GM12878 (cell line): ENCODE measurements at regions not wholly inside any gene's neighbourhood (a gene's known extent, or its start where the extent isn't known, plus 50 kb on each side); places are given as distances from the start of the nearest gene placed in this dataset.
A peak's percentile ranks its signal among the peaks of the same experiment; 100 is the strongest.
"Not testable (repeated sequence)": the region's sequence is repeated elsewhere in the genome, so short reads cannot be mapped to it uniquely, and the experiment has no call there.

Experiments
- ATAC-seq: fragments of 200-7000 bp; cut with Tn5 transposase; 3 replicates; pipeline ENCODE4 v1.9.1; 2020; ENCODE audit warnings: mild to moderate bottlenecking, moderate library complexity
- BruUV-seq: library from RNA; stranded (reverse); fragments of 400-500 nt; replicated peaks from 2 replicates; lab custom pipeline; 2021; lab: Mats Ljungman, UMichigan
- CTCF ChIA-PET: fragments of 300-600 bp; sonication (Branson Sonifier 250); formaldehyde crosslinking; extraction: SDS; loops from one replicate; lab custom pipeline; 2021; ENCODE audit warnings: inconsistent platforms; lab: Yijun Ruan, JAX
- POLR2A ChIA-PET: fragments of 350-600 bp; formaldehyde crosslinking; extraction: SDS; loops from one replicate; lab custom pipeline; 2021; ENCODE audit warnings: inconsistent platforms; lab: Charles Lee
- RAD21 ChIA-PET: fragments of 300-600 bp; sonication (Branson Sonifier 250); formaldehyde crosslinking; loops from one replicate; lab custom pipeline; 2023; ENCODE audit warnings: antibody characterized with exemption; ENCODE audit not compliant: unreplicated experiment; lab: Charles Lee
- SMC1A ChIA-PET: fragments of 300-600 bp; sonication (Branson Sonifier 250); formaldehyde crosslinking; loops from one replicate; lab custom pipeline; 2023; ENCODE audit not compliant: unreplicated experiment, uncharacterized antibody; lab: Charles Lee
- DNase-seq: peaks from one replicate; pipeline ENCODE4 v3.0.0-alpha.2; 2011; ENCODE audit warnings: low read depth, low spot score
- FAIRE-seq: peaks from 3 replicates; lab custom pipeline; 2011; peaks lifted over from hg19 to GRCh38; lab: Jason Lieb, UNC
- H2AFZ ChIP-seq: 2 replicates; pipeline ENCODE4 v1.6.0; 2011; ENCODE audit warnings: low read depth, low read length, control low read depth; ENCODE audit not compliant: control insufficient read depth
- H3K27ac ChIP-seq: 2 replicates; pipeline ENCODE4 v1.5.1; 2011; ENCODE audit warnings: control low read depth; ENCODE audit not compliant: control insufficient read depth, insufficient read depth
- H3K27me3 ChIP-seq, 2 experiments: replicated peaks in 1 of 2; 2 replicates each; pipeline versions ENCODE4 v1.6.0 to v1.6.1; 2011; ENCODE audit warnings: low read length in 1 of 2; ENCODE audit not compliant: control insufficient read depth in 2 of 2, insufficient read depth in 2 of 2
- H3K36me3 ChIP-seq, 2 experiments: 2 replicates each; pipeline ENCODE4 v1.5.1; 2011; ENCODE audit warnings: low read length in 1 of 2; ENCODE audit not compliant: control insufficient read depth in 2 of 2, insufficient read depth in 2 of 2
- H3K4me1 ChIP-seq: 2 replicates; pipeline ENCODE4 v1.6.1; 2011; ENCODE audit warnings: mild to moderate bottlenecking, low read length, moderate library complexity, mixed read lengths; ENCODE audit not compliant: control insufficient read depth, insufficient read depth
- H3K4me2 ChIP-seq: 2 replicates; pipeline ENCODE4 v1.6.0; 2011; ENCODE audit warnings: control low read depth; ENCODE audit not compliant: control insufficient read depth, insufficient read depth
- H3K4me3 ChIP-seq: fragments of 200-600 bp; sonication (generic); 2 replicates; pipeline ENCODE4 v1.5.1; 2016
- H3K79me2 ChIP-seq: 2 replicates; pipeline ENCODE4 v1.6.0; 2011; ENCODE audit warnings: low read length; ENCODE audit not compliant: control insufficient read depth, insufficient read depth
- H3K9ac ChIP-seq: 2 replicates; pipeline ENCODE4 v1.8.0; 2011; ENCODE audit warnings: low read length, control low read depth, mixed read lengths; ENCODE audit not compliant: control insufficient read depth, insufficient read depth
- H3K9me3 ChIP-seq: replicated peaks from 3 replicates; pipeline ENCODE4 v1.5.1; 2011; ENCODE audit warnings: mild to moderate bottlenecking, low read length; ENCODE audit not compliant: control insufficient read depth, insufficient read depth
- H4K20me1 ChIP-seq: 2 replicates; pipeline ENCODE4 v1.6.0; 2011; ENCODE audit not compliant: control insufficient read depth, insufficient read depth
- ATF7 ChIP-seq: fragments of 450-650 bp; IDR thresholded peaks from 2 replicates; pipeline ENCODE4 v1.6.1; 2016; ENCODE audit warnings: low read depth, mild to moderate bottlenecking
- BACH1 ChIP-seq: fragments of 450-650 bp; IDR thresholded peaks from 2 replicates; pipeline ENCODE4 v1.6.1; 2017; ENCODE audit warnings: mild to moderate bottlenecking, borderline replicate concordance
- CHD4 ChIP-seq: fragments of 200-600 bp; sonication (generic); IDR thresholded peaks from 2 replicates; pipeline ENCODE4 v1.6.1; 2016; ENCODE audit warnings: mild to moderate bottlenecking
- HDAC2 ChIP-seq: fragments of 200-600 bp; sonication (generic); IDR thresholded peaks from 2 replicates; pipeline ENCODE4 v1.6.1; 2017
- IRF4 ChIP-seq: IDR thresholded peaks from 2 replicates; pipeline ENCODE4 v1.6.1; 2011; ENCODE audit warnings: low read depth, low read length
- KLF5 ChIP-seq: fragments of 450-650 bp; IDR thresholded peaks from 2 replicates; pipeline ENCODE4 v1.6.1; 2014; ENCODE audit warnings: mild to moderate bottlenecking; ENCODE audit not compliant: partially characterized antibody
- LARP7 ChIP-seq: fragments of 450-650 bp; IDR thresholded peaks from 2 replicates; pipeline ENCODE4 v1.6.1; 2017; ENCODE audit warnings: mild to moderate bottlenecking
- NFXL1 ChIP-seq: fragments of 450-650 bp; IDR thresholded peaks from 2 replicates; pipeline ENCODE4 v1.6.1; 2017; ENCODE audit warnings: antibody characterized with exemption, mild to moderate bottlenecking, borderline replicate concordance
- NR2F1 ChIP-seq: fragments of 450-650 bp; conservative IDR thresholded peaks from 2 replicates; pipeline ENCODE4 v1.6.1; 2017; ENCODE audit warnings: mild to moderate bottlenecking
- PAX5 ChIP-seq: IDR thresholded peaks from 2 replicates; pipeline ENCODE4 v1.6.1; 2011; ENCODE audit warnings: low read depth, low read length, borderline replicate concordance
- RAD51 ChIP-seq: fragments of 450-650 bp; IDR thresholded peaks from 2 replicates; pipeline ENCODE4 v1.6.1; 2016; ENCODE audit warnings: moderate library complexity, mild to moderate bottlenecking, inconsistent platforms
- SMAD1 ChIP-seq: fragments of 450-650 bp; IDR thresholded peaks from 2 replicates; pipeline ENCODE4 v1.6.1; 2018; ENCODE audit warnings: mild to moderate bottlenecking, low read depth; ENCODE audit not compliant: partially characterized antibody
- SPI1 ChIP-seq: IDR thresholded peaks from 2 replicates; pipeline ENCODE4 v1.6.1; 2011; ENCODE audit warnings: low read depth, mild to moderate bottlenecking, low read length, moderate library complexity, borderline replicate concordance; ENCODE audit not compliant: insufficient read depth
- SUZ12 ChIP-seq: fragments of 200-600 bp; sonication (generic); IDR thresholded peaks from one replicate; pipeline ENCODE4 v1.6.1; 2018; ENCODE audit warnings: antibody characterized with exemption, mild to moderate bottlenecking; ENCODE audit not compliant: unreplicated experiment
- ZNF274 ChIP-seq: IDR thresholded peaks from one replicate; pipeline ENCODE4 v1.8.0; 2011; ENCODE audit not compliant: insufficient read length, insufficient read depth
- ZNF622 ChIP-seq: fragments of 450-650 bp; IDR thresholded peaks from 2 replicates; pipeline ENCODE4 v1.6.1; 2017; ENCODE audit warnings: mild to moderate bottlenecking, inconsistent platforms
- WGBS: methylation state at CpG from one replicate; pipeline ENCODE4 v1.1.6; 2016; ENCODE audit warnings: low lambda C conversion rate; ENCODE audit not compliant: insufficient replicate concordance, insufficient coverage; ENCODE audit errors: missing lambda C conversion rate; 5-methylcytosine and 5-hydroxymethylcytosine counted together
- in situ Hi-C: fragments of 300-500 bp; cut with MboI; formaldehyde crosslinking; loops from 9 replicates; pipeline ENCODE4 v1.14.3; 2018; ENCODE audit warnings: mixed read lengths
- intact Hi-C: fragments of 100-400 bp; cut with micrococcal nuclease; formaldehyde crosslinking; loops from one replicate; pipeline ENCODE4 v1.14.2; 2022; ENCODE audit not compliant: unreplicated experiment

DNA sequence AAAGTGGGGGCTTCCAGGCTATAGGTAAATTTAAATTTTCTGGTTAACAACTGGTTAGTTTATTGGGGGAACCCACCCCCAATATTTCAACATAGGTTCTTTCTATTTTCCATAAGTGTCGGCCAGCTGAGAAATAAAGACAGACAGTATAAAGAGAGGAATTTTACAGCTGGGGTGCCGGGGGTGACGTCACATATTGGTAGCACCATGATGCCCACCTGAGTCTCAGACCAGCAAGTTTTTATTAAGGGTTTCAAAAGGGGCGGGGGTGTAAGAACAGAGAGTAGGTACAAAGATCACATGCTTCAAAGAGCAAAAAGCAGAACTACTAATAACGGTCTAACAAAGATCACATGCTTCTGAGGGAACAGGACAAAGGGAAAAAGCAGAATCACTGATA is 192.7 kb upstream of the PIEZO2 start:
- DNase-seq, RAD21 ChIA-PET, H3K79me2 ChIP-seq, ATAC-seq, POLR2A ChIA-PET, H3K27ac ChIP-seq, SMC1A ChIA-PET, BruUV-seq, FAIRE-seq, H3K9ac ChIP-seq, H3K4me1 ChIP-seq, H3K27me3 ChIP-seq, H4K20me1 ChIP-seq, intact Hi-C loops, H3K9me3 ChIP-seq, H3K4me3 ChIP-seq, H3K36me3 ChIP-seq, H2AFZ ChIP-seq, CTCF ChIA-PET, H3K4me2 ChIP-seq: not testable (repeated sequence)
- in situ Hi-C loops = loop anchor here (5.0 kb wide), 1 partner anchor 50 kb away; no protein-coding TSS in a partner anchor
- 22% methylated on average over 5 of the region's 5 CpGs for WGBS
- TF ChIP-seq RAD51 (peak; percentile 21; the same call in 1 of the 2 replicates), ATF7 (peak; percentile 40; the same call in 1 of the 2 replicates)

DNA sequence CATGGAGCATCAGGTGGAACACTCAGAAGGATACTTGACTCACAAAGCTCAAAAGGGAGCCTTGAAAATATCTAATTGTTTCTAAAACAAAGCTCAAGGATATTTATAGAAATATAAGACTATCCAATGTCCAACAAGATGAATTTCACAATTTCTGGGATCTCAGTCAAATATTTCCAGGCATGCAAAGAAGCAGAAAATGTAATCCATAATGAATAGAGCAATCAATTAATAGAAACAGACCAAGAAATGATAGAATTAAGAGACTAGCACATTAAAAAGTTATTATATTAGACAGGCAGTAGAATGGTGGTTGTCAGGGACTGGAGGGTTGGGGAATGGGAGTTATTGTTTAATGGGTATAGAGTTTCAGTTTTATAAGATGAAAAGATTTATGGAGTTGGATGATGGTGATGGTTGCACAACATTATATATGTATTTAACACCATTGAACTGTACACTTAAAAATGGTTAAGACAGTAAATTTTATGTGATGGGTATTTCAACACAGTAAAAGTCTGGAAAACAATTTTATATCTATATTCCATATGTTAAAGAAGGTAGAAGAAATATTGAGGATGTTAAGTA is 189.9 kb upstream of the PIEZO2 start:
- FAIRE-seq (no peak), ATAC-seq (no peak), DNase-seq (no peak)
- H3K79me2 ChIP-seq = no peaks in the 10 kb centered on the region
- H3K36me3 ChIP-seq = no peaks in the 10 kb centered on the region
- no peaks in the 10 kb centered on the region; the same call in 2 of the 3 replicates for H3K9me3 ChIP-seq
- CTCF ChIA-PET = interaction anchor here (2.1 kb wide), 1 partner anchor 29 kb away, joined by 6 read pairs; no protein-coding TSS in a partner anchor
- no peak overlapping the region for H3K4me3 ChIP-seq
- no peaks in the 10 kb centered on the region for H3K27me3 ChIP-seq
- H3K27ac ChIP-seq = no peak overlapping the region
- intact Hi-C loops = no loop called here
- in situ Hi-C loops = no loop called here
- H2AFZ ChIP-seq = no peak overlapping the region
- SMC1A ChIA-PET = interaction anchor here (0.6 kb wide), 1 partner anchor 38 kb away, joined by 3 read pairs; no protein-coding TSS in a partner anchor
- no peaks in the 10 kb centered on the region for H4K20me1 ChIP-seq
- POLR2A ChIA-PET = no interaction called here
- no TSS peak for BruUV-seq
- RAD21 ChIA-PET = no interaction called here
- H3K4me1 ChIP-seq = no peaks in the 10 kb centered on the region
- H3K9ac ChIP-seq = no peak overlapping the region
- no peak for TF ChIP-seq NR2F1
- TF ChIP-seq KLF5 = no peak
- no peak for TF ChIP-seq ZNF622
- TF ChIP-seq ZNF274 = no peak
- no peak for TF ChIP-seq SPI1
- no peak for TF ChIP-seq HDAC2
- no peak for TF ChIP-seq BACH1
- no peak for TF ChIP-seq SUZ12
- no peak for TF ChIP-seq NFXL1
- TF ChIP-seq SMAD1 = no peak
- TF ChIP-seq IRF4 = no peak
- TF ChIP-seq LARP7 = no peak
- TF ChIP-seq CHD4 = no peak
- no peak for TF ChIP-seq PAX5
- TF ChIP-seq, all 136 proteins: peak for 0
- no peak overlapping the region for H3K4me2 ChIP-seq
